Spleen (tissue), 11 donors: ENCODE measurements at regions not wholly inside any gene's neighbourhood (a gene's known extent, or its start where the extent isn't known, plus 50 kb on each side); places are given as distances from the start of the nearest gene placed in this dataset.

Experiments
- DNase-seq: peaks from one replicate; pipeline ENCODE4 v3.0.0-alpha.2; 2020
- H3K27ac ChIP-seq, 8 donors: fragments of 200-600 bp; sonication (generic) in 7 of 8; 1 replicate in 4 of 8; 2 replicates in 4 of 8; pipeline versions ENCODE4 v1.5.0 to v1.8.0; 2016 to 2021; ENCODE audit warnings: inconsistent platforms in 4 of 8, mild to moderate bottlenecking in 4 of 8, moderate library complexity in 1 of 8
- H3K27me3 ChIP-seq, 7 donors: fragments of 200-600 bp; sonication (generic) in 6 of 7; replicated peaks in 1 of 7; 1 replicate in 4 of 7; 2 replicates in 3 of 7; pipeline versions ENCODE4 v1.5.0 to v1.8.0; 2016 to 2021; ENCODE audit warnings: inconsistent platforms in 3 of 7, mild to moderate bottlenecking in 1 of 7
- H3K36me3 ChIP-seq, 6 donors: fragments of 200-600 bp; sonication (generic) in 5 of 6; 1 replicate in 4 of 6; 2 replicates in 2 of 6; pipeline versions ENCODE4 v1.5.0 to v1.8.0; 2016 to 2021; ENCODE audit warnings: inconsistent platforms in 2 of 6
- H3K4me1 ChIP-seq, 6 donors: fragments of 200-600 bp; sonication (generic) in 5 of 6; 1 replicate in 3 of 6; 2 replicates in 3 of 6; pipeline versions ENCODE4 v1.5.0 to v1.8.0; 2016 to 2021; ENCODE audit warnings: inconsistent platforms in 3 of 6
- H3K4me3 ChIP-seq, 8 donors: fragments of 200-600 bp; sonication (generic) in 7 of 8; 1 replicate in 4 of 8; 2 replicates in 4 of 8; pipeline versions ENCODE4 v1.5.0 to v1.8.0; 2016 to 2021; ENCODE audit warnings: inconsistent platforms in 4 of 8, mild to moderate bottlenecking in 4 of 8, moderate library complexity in 2 of 8
- H3K9me3 ChIP-seq, 8 donors: fragments of 200-600 bp; sonication (generic) in 7 of 8; 1 replicate in 4 of 8; 2 replicates in 4 of 8; pipeline versions ENCODE4 v1.5.0 to v1.8.0; 2016 to 2021; ENCODE audit warnings: inconsistent platforms in 4 of 8
- CTCF ChIP-seq, 11 experiments: fragments of 200-600 bp in 7 of 11; fragments of 450-650 bp in 4 of 11; sonication (generic) in 4 of 11; IDR thresholded peaks in 8 of 11; conservative IDR thresholded peaks in 3 of 11; 1 replicate in 7 of 11; 2 replicates in 4 of 11; pipeline versions ENCODE4 v1.4.0 to v1.8.0; 2016 to 2021; ENCODE audit warnings: antibody characterized with exemption in 11 of 11, inconsistent platforms in 4 of 11, mild to moderate bottlenecking in 1 of 11
- POLR2A ChIP-seq, 3 donors: fragments of 450-650 bp; IDR thresholded peaks; one replicate each; pipeline ENCODE4 v1.5.1; 2017; ENCODE audit warnings: antibody characterized with exemption in 3 of 3, mild to moderate bottlenecking in 1 of 3
- POLR2AphosphoS5 ChIP-seq, 3 donors: sonication (generic); formaldehyde crosslinking; IDR thresholded peaks; one replicate each; pipeline ENCODE4 v1.5.1; 2017; ENCODE audit warnings: antibody characterized with exemption in 3 of 3
- WGBS, 5 donors: extraction: QIAGEN DNeasy Blood & Tissue Kit in 3 of 5; methylation state at CpG; one replicate each; pipeline versions ENCODE4 v1.1.5 to v1.1.7; 2013 to 2018; 5-methylcytosine and 5-hydroxymethylcytosine counted together
- intact Hi-C: fragments of 100-400 bp; cut with DNase I; formaldehyde crosslinking; loops from one replicate; pipeline ENCODE4 v1.15.0; 2023; ENCODE audit warnings: low total_unique reads
- donor health status: healthy with polysubstance abuse.
- donor health status: DM: no; HTN: no; CAD: no; lungs with moderate emphysema.
- donor health status: DM: no; HTN: no; CAD: no.
- donor health status: Bipolar disorder and iron deficiency.
- donor health status: healthy.
- donor health status: DM: no; HTN: no; CAD: no.
- donor health status: DM: yes; HTN: yes; CAD: no.

- intact Hi-C loops: no loop called here
- H3K4me3 ChIP-seq: no peak overlapping the region
- no peaks in the 10 kb centered on the region for H3K27me3 ChIP-seq
These were observed 143.4 kb downstream of the RBM43 start for GRCh38 chr2:151118269-151118668.

GRCh38 chr2:151114874-151115273, 146.8 kb downstream of the RBM43 start:
- no peak for TF ChIP-seq CTCF (IDR thresholded peaks at IDR 0.05 in 8 of 11, conservative IDR thresholded peaks at IDR 0.05 in 3 of 11)
- no peaks in the 10 kb centered on the region for H3K27me3 ChIP-seq
- H3K27ac ChIP-seq: no peak overlapping the region
- no peak for DNase-seq
- intact Hi-C loops: no loop called here
- 76 to 92% (median 83%) methylated on average over 3 of the region's 3 CpGs for WGBS, 5 donors
- H3K4me3 ChIP-seq: no peak overlapping the region
- peaks cover 0 to 14% (median 5%) of the 10 kb centered on the region in 8 donors for H3K9me3 ChIP-seq
- no peaks in the 10 kb centered on the region for H3K4me1 ChIP-seq
- H3K36me3 ChIP-seq: no peaks in the 10 kb centered on the region

More at GRCh38 chr2:151118269-151118668, 143.4 kb downstream of the RBM43 start:
- Histone ChIP-seq H3K9me3 (peaks cover 0 to 14% (median 5%) of the 10 kb centered on the region in 8 donors), H3K4me1 (no peaks in the 10 kb centered on the region), H3K36me3 (no peaks in the 10 kb centered on the region), H3K27ac (no peak overlapping the region)
- DNase-seq: no peak
- no peak for TF ChIP-seq CTCF (IDR thresholded peaks at IDR 0.05 in 8 of 11, conservative IDR thresholded peaks at IDR 0.05 in 3 of 11)
- no peak for TF ChIP-seq POLR2AphosphoS5 (IDR thresholded peaks at IDR 0.05)
- no peak for TF ChIP-seq POLR2A (IDR thresholded peaks at IDR 0.05)

- Histone ChIP-seq H3K9me3 (peaks cover 0 to 16% (median 2%) of the 10 kb centered on the region in 8 donors), H3K4me1 (no peaks in the 10 kb centered on the region), H3K27me3 (no peaks in the 10 kb centered on the region), H3K4me3 (no peak overlapping the region), H3K36me3 (no peaks in the 10 kb centered on the region), H3K27ac (no peak overlapping the region)
- intact Hi-C loops: no loop called here
- DNase-seq: no peak
- 46 to 67% (median 58%) methylated on average over 3 of the region's 3 CpGs for WGBS, 5 donors
- TF ChIP-seq POLR2A (IDR thresholded peaks at IDR 0.05) (no peak), POLR2AphosphoS5 (IDR thresholded peaks at IDR 0.05) (no peak), CTCF (IDR thresholded peaks at IDR 0.05 in 8 of 11, conservative IDR thresholded peaks at IDR 0.05 in 3 of 11) (no peak)
These were observed 148.3 kb downstream of the RBM43 start for GRCh38 chr2:151113318-151113717.

- intact Hi-C loops: no loop called here
- no peak for TF ChIP-seq POLR2A (IDR thresholded peaks at IDR 0.05)
- TF ChIP-seq POLR2AphosphoS5 (IDR thresholded peaks at IDR 0.05): no peak
- no peak for TF ChIP-seq CTCF (IDR thresholded peaks at IDR 0.05 in 8 of 11, conservative IDR thresholded peaks at IDR 0.05 in 3 of 11)
- peaks cover 0 to 8% (median 0%) of the 10 kb centered on the region in 8 donors for H3K9me3 ChIP-seq
- H3K27me3 ChIP-seq: no peaks in the 10 kb centered on the region
- WGBS, 5 donors: 39 to 64% (median 52%) methylated on average over 1 of the region's 1 CpG
- no peaks in the 10 kb centered on the region for H3K4me1 ChIP-seq
- H3K36me3 ChIP-seq: no peaks in the 10 kb centered on the region
- H3K27ac ChIP-seq: no peak overlapping the region
- no peak for DNase-seq
- H3K4me3 ChIP-seq: no peak overlapping the region
These were observed 149.9 kb downstream of the RBM43 start for GRCh38 chr2:151111599-151112278.
